Neuron (in vitro differentiated cells): ENCODE measurements at regions not wholly inside any gene's neighbourhood (a gene's known extent, or its start where the extent isn't known, plus 50 kb on each side); places are given as distances from the start of the nearest gene placed in this dataset.
"Not testable (repeated sequence)": the region's sequence is repeated elsewhere in the genome, so short reads cannot be mapped to it uniquely, and the experiment has no call there.

Experiments used
- H2AFZ ChIP-seq: one replicate; pipeline ENCODE4 v1.6.1; 2013; ENCODE audit warnings: low read depth, mild to moderate bottlenecking, inconsistent platforms, low read length, moderate library complexity
- H3K27me3 ChIP-seq: one replicate; pipeline ENCODE4 v1.6.1; 2013; ENCODE audit warnings: low read length; ENCODE audit not compliant: insufficient read depth
- H3K36me3 ChIP-seq: one replicate; pipeline ENCODE4 v1.6.1; 2013; ENCODE audit warnings: low read length; ENCODE audit not compliant: insufficient read depth
- H3K4me1 ChIP-seq: one replicate; pipeline ENCODE4 v1.6.1; 2013; ENCODE audit warnings: low read length; ENCODE audit not compliant: insufficient read depth
- H3K4me3 ChIP-seq: 2 replicates; pipeline ENCODE4 v1.5.1; 2013; ENCODE audit warnings: mild to moderate bottlenecking, low read length, moderate library complexity
- H3K9me3 ChIP-seq: one replicate; pipeline ENCODE4 v1.6.1; 2013; ENCODE audit warnings: low read length

DNA sequence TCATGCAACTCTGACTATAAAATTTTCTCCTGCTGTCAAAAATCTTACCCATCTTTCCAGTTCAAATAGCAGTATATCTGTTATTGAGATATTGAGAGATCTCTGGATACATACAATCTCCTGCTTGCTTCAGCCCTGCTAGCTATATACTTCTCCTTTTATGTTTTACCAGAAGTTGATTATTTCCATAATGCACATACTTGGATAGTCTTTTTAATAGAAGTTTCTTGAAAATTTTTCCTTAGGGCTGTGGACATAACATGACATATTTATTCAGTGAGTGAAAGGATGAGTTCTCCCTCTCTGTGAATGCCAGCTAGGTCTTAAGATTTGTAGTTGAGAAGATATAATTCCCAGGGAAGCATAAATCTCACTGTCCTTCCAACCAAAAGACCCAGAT, 234.1 kb upstream of the NR3C2 start:
- Histone ChIP-seq H3K27me3 (no peaks in the 10 kb centered on the region), H3K4me1 (no peaks in the 10 kb centered on the region), H3K36me3 (no peaks in the 10 kb centered on the region), H3K4me3 (no peak overlapping the region), H2AFZ (no peak overlapping the region), H3K9me3 (no peaks in the 10 kb centered on the region)

DNA sequence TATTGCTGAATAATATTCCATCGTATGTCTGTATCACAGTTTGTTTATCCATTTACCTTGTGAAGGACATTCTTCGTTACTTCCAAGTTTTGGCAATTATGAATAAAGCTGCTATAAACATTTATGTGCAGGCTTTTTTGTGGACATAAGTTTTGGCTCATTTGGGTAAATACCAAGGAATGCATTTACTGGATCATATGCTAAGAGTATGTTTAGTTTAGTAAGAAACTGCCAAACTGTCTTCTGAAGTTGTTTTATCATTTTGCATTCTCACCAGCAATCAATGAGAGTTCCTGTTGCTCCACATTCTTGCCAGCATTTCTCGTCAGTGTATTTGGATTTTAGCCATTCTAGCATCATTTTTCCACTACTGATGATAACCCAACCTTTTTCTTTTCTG, 232.7 kb upstream of the NR3C2 start:
- Histone ChIP-seq H3K36me3 (no peaks in the 10 kb centered on the region), H3K9me3 (no peaks in the 10 kb centered on the region), H3K4me1 (no peaks in the 10 kb centered on the region), H3K4me3 (no peak overlapping the region), H3K27me3 (no peaks in the 10 kb centered on the region), H2AFZ (no peak overlapping the region)

- Histone ChIP-seq H3K27me3 (no peaks in the 10 kb centered on the region), H3K4me1 (no peaks in the 10 kb centered on the region), H3K36me3 (no peaks in the 10 kb centered on the region), H3K4me3 (no peak overlapping the region), H3K9me3 (no peaks in the 10 kb centered on the region), H2AFZ (no peak overlapping the region)
Measured at GRCh38 chr4:148664636-148665035, 222.4 kb upstream of the NR3C2 start.

- Histone ChIP-seq H2AFZ (no peak overlapping the region), H3K4me3 (no peak overlapping the region), H3K9me3 (no peaks in the 10 kb centered on the region), H3K4me1 (no peaks in the 10 kb centered on the region), H3K36me3 (no peaks in the 10 kb centered on the region), H3K27me3 (no peaks in the 10 kb centered on the region)
Measured at GRCh38 chr4:148654131-148654530, 211.9 kb upstream of the NR3C2 start.

- no peak overlapping the region for H2AFZ ChIP-seq
- H3K9me3 ChIP-seq = no peaks in the 10 kb centered on the region
- H3K4me3 ChIP-seq = no peak overlapping the region
- H3K27me3 ChIP-seq = no peaks in the 10 kb centered on the region
- no peaks in the 10 kb centered on the region for H3K4me1 ChIP-seq
- H3K36me3 ChIP-seq = no peaks in the 10 kb centered on the region
Measured at GRCh38 chr4:148653681-148654080, 211.5 kb upstream of the NR3C2 start.

DNA sequence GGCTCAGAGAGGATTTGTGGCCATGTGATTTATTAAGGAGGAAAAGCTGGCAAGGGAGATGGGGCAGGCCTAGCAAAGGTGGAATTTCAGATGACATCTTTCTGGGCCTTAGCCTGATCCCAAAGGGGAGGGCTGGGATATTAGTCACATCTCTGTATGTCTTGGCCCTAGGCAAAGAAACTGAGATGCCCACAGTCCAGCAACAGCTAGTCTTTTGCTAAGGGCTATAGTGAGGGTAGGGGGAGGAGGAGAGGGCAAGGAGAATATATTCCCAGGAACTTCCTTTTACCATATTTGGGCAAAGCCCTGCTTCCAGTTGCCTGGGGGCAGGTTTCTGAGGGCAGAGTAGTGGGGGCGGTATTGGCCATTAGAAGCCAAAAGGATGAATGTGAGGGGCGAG, 209.8 kb upstream of the NR3C2 start:
- no peak overlapping the region for H2AFZ ChIP-seq
- H3K4me3 ChIP-seq = no peak overlapping the region
- H3K4me1 ChIP-seq = no peaks in the 10 kb centered on the region
- H3K36me3 ChIP-seq = no peaks in the 10 kb centered on the region
- H3K9me3 ChIP-seq = no peaks in the 10 kb centered on the region
- H3K27me3 ChIP-seq = no peaks in the 10 kb centered on the region

DNA sequence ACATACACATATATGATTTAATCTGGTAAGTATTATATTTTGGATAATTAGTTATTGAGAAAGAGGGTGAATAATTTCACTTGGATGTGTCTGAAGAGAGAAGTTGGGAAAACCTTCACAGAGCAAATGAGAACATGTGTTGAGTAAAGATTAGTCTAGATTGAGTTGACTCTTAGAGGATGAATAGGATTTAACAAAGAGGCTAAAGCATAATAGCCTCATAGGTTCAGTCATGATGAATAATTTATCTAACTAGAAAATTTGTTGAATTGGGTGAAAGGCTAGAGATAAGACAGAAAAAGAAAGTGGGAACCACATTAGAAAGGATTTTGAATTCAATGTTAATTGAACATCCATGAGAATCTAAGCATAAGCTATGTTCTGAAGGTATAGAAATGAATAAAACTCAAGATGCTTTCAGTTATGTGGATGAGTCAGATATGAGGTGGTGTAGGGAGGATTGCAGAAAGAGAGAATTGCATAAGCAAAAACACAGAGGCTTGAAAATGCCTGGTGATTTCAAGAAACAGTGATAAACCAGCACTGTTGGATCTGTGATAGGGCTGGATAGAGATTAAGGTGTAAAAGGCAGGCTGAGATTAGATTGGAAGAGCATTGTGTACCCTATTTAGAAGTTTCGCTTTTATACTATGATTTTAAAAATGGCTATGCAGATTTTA, 207.6 kb upstream of the NR3C2 start:
- Histone ChIP-seq H3K4me1 (no peaks in the 10 kb centered on the region), H3K36me3 (no peaks in the 10 kb centered on the region), H2AFZ (no peak overlapping the region), H3K27me3 (no peaks in the 10 kb centered on the region), H3K4me3 (no peak overlapping the region), H3K9me3 (no peaks in the 10 kb centered on the region)

DNA sequence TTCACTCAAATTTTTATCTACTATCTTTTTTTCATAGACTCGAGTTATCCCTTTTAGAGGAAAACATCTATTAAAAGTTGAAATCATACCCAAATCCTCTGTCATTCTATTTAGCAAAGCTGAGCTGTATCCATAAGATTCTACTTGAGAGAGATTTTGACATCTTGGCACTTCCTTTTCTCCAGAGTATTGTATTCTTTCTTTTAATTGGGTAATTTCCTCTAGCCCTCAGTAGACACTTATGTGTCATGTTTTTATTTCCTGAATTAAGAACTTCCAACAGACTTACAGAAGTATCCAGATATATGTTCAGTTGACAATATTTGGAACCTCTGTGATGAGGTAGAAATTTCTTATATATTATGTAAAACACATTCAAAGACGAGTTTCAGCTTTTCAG, 201.6 kb upstream of the NR3C2 start:
- H3K4me3 ChIP-seq = no peak overlapping the region

DNA sequence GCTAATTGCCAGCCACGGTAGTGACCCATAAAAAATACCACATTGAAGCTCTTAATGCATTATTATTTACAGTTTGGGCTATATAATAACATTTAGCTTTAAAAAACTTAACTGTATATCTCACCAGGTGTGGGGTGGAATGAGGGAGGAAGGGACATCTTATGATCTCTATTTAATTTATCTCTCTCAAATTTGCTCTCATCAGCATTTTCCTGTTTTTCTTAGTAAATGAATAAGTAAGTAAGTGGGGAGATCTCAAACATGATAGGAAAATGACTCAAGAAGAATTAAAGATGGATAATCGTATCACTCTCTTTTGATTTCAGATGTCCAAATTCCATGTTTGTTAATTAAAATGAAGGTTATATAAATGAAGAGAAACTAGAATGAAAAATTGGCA, 200.7 kb upstream of the NR3C2 start:
- no peaks in the 10 kb centered on the region for H3K4me1 ChIP-seq
- H3K4me3 ChIP-seq = no peak overlapping the region
- no peaks in the 10 kb centered on the region for H3K36me3 ChIP-seq
- H2AFZ ChIP-seq = no peak overlapping the region
- no peaks in the 10 kb centered on the region for H3K9me3 ChIP-seq
- H3K27me3 ChIP-seq = no peaks in the 10 kb centered on the region

More for the DNA sequence above, 201.6 kb upstream of the NR3C2 start:
- no peaks in the 10 kb centered on the region for H3K4me1 ChIP-seq
- H3K27me3 ChIP-seq = no peaks in the 10 kb centered on the region
- no peaks in the 10 kb centered on the region for H3K36me3 ChIP-seq
- H3K9me3 ChIP-seq = no peaks in the 10 kb centered on the region
- no peak overlapping the region for H2AFZ ChIP-seq

DNA sequence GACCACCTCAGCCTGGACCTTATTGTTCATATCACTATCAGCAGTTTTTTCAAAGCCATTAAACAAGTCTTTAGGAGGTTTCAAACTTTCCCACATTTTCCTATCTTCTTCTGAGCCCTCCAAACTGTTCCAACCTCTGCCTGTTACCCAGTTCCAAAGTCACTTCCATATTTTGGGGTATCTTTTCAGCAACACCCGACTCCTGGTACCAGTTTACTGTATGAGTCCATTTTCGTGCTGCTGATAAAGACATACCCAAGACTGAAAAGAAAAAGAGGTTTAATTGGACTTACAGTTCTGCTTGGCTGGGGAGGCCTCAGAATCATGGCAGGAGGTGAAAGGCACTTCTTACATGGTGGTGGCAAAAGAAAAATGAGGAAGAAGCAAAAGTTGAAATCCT, 195.9 kb upstream of the NR3C2 start:
- not testable (repeated sequence) for H2AFZ ChIP-seq, H3K27me3 ChIP-seq, H3K4me3 ChIP-seq, H3K9me3 ChIP-seq, H3K4me1 ChIP-seq, H3K36me3 ChIP-seq

DNA sequence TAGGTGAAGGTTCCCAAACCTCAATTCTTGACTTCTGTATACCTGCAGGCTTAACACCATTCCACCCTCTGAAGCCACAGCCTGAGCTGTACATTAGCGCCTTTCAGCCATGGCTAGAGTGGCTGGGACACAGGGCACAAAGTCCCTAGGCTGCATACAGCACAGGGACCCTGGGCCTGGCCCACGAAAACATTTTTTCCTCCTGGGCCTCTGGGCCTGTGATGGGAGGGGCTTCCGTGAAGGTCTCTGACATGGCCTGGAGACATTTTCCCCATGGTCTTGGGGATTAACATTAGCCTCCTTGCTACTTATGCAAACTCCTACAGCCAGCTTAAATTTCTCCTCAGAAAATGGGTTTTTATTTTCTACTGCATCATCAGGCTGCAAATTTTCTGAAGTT, 195.2 kb upstream of the NR3C2 start:
- H3K9me3 ChIP-seq, H3K36me3 ChIP-seq, H2AFZ ChIP-seq, H3K27me3 ChIP-seq, H3K4me3 ChIP-seq, H3K4me1 ChIP-seq: not testable (repeated sequence)

- no peak overlapping the region for H3K4me3 ChIP-seq
- H2AFZ ChIP-seq = no peak overlapping the region
- no peaks in the 10 kb centered on the region for H3K4me1 ChIP-seq
- H3K36me3 ChIP-seq = no peaks in the 10 kb centered on the region
- H3K27me3 ChIP-seq = no peaks in the 10 kb centered on the region
- H3K9me3 ChIP-seq = no peaks in the 10 kb centered on the region
Measured at GRCh38 chr4:148634476-148634875, 192.3 kb upstream of the NR3C2 start.

DNA sequence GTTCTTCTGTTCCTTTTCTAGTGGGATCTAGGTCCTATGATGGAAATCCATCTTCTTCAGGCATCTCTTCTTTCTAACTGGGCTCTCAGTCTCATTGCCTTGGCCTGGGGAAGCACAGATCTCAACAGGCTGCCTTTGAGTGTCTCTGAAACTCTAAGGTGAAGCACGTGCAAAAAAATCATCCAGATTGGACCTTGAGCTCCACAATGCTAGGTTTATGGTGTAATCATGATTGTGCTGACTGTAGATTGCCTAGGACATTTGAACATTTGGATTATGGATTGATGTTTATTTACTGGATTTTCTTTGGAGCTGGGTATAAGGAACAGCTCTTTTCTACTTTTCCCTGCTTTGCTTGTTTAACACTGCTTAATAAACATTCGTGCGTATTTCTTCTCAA, 191.5 kb upstream of the NR3C2 start:
- H3K36me3 ChIP-seq = no peaks in the 10 kb centered on the region
- no peaks in the 10 kb centered on the region for H3K4me1 ChIP-seq
- no peaks in the 10 kb centered on the region for H3K27me3 ChIP-seq
- no peak overlapping the region for H3K4me3 ChIP-seq
- H3K9me3 ChIP-seq = no peaks in the 10 kb centered on the region
- no peak overlapping the region for H2AFZ ChIP-seq

DNA sequence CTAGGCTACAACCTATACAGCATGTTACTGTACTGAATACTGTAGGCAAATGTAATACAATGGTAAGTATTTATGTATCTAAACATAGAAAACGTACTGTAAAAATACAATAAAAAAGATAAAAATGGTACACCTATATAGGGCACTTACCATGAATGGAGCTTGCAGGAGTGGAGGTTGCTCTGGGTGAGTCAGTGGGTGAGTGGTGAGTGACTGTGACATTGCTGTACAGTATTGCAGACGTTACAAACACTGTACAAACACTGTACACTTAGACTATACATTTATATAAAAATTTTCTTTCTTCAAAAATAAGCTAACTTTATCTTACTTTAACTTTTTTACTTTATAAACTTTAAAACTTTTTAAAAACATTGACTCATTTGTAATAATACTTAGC, 190.3 kb upstream of the NR3C2 start:
- H3K4me1 ChIP-seq = no peaks in the 10 kb centered on the region
- H3K4me3 ChIP-seq = no peak overlapping the region
- H3K36me3 ChIP-seq = no peaks in the 10 kb centered on the region
- H2AFZ ChIP-seq = no peak overlapping the region
- no peaks in the 10 kb centered on the region for H3K27me3 ChIP-seq
- H3K9me3 ChIP-seq = no peaks in the 10 kb centered on the region
